GM19239 (cell line): ENCODE measurements at regions not wholly inside any gene's neighbourhood (a gene's known extent, or its start where the extent isn't known, plus 50 kb on each side); places are given as distances from the start of the nearest gene placed in this dataset.

Experiments used
- DNase-seq: peaks from one replicate; pipeline ENCODE4 v3.0.0; 2011; ENCODE audit warnings: low spot score; ENCODE audit not compliant: insufficient read length
- FAIRE-seq: peaks from 2 replicates; lab custom pipeline; 2011; peaks lifted over from hg19 to GRCh38; lab: Jason Lieb, UNC

- FAIRE-seq (no peak), DNase-seq (no peak)
Measured at GRCh38 chr21:27425172-27425571, 458.3 kb upstream of the ADAMTS5 start.

DNA sequence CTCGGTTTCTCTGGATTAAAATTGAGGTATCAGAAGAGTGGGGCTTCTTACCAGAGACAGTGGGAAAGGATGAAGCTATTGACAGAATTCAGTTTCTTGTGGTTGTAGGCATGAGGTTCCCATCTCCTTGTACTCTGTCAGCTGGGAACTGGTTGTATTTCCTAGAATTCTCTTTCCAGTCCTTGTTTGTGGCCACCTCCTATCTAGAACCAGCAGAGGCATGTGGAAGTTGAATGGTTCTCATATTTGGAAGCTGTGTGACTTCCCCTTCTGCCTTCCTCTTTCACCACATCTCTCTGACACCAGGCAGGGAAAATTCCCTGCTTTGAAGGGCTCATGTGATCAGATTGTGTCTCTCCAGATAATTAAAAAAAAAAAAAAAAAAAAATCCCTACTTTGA is 457.7 kb upstream of the ADAMTS5 start:
- DNase-seq = no peak
- no peak for FAIRE-seq

DNA sequence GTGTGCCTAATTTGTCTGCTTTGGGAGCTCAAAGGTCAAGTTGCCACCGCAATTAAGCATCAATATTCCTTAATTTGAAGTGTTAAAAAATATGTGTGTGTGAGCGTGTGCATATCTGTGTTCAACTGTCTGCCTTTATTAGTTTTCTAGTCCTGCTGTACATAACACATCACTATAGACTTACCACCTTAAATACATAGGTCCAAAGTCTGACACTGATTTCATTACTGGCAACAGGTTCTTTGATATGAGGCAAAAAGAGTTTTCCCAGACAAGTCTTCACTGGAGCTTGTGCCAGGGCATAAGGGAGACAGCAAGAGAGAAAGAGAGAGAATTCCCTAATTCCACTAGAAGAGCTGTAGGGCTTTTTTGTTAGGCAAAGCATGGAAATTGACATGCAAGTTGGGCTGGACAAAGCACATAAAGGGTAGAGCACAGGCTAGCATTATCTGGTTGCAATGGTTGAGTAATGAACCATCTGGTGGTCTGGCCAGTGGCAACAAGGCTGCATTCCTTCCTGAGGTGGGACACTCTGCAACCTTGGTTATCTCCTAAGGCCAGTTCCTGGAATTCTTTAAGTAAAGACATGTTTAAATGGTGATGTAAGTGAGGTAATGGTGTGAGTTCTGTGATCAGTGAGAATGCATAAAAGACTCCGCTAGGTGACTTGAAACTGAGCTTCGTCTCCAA is 457.2 kb upstream of the ADAMTS5 start:
- FAIRE-seq = no peak
- no peak for DNase-seq

DNA sequence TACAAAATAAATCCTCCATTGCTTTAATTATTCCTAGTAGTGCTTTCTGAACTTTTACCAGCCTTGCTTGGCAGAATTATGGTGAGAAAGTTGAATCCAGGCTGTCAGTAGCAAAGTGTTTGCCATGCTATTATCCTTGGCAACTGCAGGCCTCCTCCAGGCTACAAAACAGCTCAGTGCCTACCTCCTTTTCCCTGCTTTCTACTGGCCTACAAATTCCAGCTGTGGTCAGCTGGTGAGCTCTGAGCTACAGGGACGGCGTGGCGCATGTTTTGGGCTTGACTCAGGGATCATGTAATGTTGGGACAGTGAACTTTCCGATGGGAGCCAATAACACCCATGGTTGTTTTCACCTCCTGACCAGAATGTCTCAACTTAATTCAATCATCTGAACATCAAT is 456.1 kb upstream of the ADAMTS5 start:
- DNase-seq (no peak), FAIRE-seq (no peak)

GRCh38 chr21:27422435-27422834 is 455.5 kb upstream of the ADAMTS5 start:
- DNase-seq (no peak), FAIRE-seq (no peak)

DNA sequence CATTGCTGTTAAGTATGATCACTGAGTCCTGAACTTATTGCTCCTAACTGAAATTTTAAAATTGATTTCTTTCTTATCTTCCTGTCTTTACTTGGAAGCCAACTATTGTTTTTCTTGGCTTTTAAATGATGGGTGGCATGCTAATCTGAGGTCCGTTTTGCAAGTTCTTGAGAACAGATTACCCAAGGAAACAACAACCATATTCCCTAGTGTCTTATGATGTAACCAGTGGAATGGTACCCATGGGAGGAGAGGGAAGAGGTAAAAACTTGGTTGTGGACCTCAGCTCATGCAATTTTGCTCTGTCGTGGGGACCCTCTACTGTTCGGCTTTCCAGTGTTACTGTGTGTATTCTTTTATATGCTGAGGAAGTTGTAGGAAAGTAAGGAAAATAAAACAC is 454.8 kb upstream of the ADAMTS5 start:
- FAIRE-seq = no peak
- no peak for DNase-seq

GRCh38 chr21:27419153-27419552 is 452.3 kb upstream of the ADAMTS5 start:
- FAIRE-seq (no peak), DNase-seq (no peak)

- FAIRE-seq = no peak
- no peak for DNase-seq
Measured at GRCh38 chr21:27418346-27418745, 451.5 kb upstream of the ADAMTS5 start.

DNA sequence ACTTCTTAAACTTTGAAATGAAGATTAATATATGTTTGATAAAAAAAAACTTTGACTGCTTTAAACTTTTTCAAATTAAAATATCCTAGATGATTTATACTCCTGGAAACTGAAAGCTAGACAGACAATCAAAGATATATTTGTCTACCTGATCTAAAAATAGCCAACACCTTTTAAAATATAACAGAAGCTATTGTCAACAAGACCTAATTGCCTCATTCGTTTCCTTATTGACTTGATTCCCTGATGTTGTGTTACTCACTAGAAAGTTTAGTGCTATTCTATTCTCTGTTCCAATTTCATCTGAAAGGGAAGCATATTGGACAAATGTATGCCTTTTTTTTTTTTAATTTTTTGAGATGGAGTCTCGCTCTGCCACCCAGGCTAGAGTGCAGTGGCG is 445.6 kb upstream of the ADAMTS5 start:
- FAIRE-seq (no peak), DNase-seq (no peak)

DNA sequence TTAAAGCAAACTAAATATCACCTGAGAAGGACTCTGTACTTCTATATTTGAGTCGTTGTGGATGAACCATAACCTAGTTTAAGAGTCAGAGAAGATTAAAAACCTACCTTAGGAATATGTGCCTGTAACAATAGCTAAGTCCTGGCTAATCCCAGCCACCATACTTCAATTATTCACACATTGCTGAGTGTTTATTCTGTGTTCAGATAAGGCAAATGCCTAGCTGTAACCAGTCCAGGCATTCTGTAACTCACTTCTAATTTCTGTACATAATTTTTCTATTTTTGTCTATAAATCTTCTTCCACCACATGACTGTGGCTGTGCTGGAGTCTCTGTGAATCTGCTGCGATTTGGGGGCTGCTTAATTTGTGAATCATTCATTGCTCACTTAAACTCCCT is 441.9 kb upstream of the ADAMTS5 start:
- DNase-seq (no peak), FAIRE-seq (no peak)

DNA sequence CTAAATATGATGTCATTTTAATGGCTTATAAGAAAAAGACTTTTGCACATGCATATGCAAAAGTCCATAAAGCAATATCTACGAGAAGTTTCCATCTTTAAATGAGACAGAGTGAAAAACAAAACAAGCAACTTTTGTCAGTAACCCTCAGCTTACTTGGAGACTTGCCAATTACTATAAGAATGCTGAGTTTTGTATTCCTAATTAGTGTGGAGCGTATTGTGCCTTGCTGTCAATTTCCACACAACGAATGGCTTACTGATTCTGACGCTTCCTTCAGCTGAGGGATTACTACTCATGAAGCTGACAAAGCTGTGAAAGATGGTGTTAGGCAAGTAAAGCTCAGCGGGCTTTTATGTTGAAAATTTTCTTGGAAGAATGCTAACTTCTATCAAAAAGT is 440.4 kb upstream of the ADAMTS5 start:
- DNase-seq = no peak
- FAIRE-seq = no peak

- no peak for DNase-seq
- FAIRE-seq = no peak
Measured at GRCh38 chr21:27406300-27407009, 439.6 kb upstream of the ADAMTS5 start.

DNA sequence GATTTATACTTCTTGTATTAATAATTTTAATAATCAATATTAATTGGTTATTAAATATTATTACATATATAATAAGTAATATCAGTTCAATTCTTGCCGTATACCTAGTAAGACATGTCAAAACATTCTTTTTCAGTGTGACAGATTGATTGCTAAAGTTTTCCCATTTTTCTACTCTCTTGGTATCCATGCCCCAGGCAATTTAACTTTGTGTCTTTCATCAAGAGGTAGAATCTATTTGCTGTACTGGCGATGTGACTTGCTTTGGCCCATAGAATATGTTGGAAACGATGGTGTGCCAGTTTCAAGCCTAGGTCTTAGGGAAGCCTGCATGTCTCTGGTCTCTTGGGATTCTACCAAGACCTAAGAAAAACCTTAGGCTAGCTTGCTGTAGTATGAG is 436.1 kb upstream of the ADAMTS5 start:
- DNase-seq (no peak), FAIRE-seq (no peak)

DNA sequence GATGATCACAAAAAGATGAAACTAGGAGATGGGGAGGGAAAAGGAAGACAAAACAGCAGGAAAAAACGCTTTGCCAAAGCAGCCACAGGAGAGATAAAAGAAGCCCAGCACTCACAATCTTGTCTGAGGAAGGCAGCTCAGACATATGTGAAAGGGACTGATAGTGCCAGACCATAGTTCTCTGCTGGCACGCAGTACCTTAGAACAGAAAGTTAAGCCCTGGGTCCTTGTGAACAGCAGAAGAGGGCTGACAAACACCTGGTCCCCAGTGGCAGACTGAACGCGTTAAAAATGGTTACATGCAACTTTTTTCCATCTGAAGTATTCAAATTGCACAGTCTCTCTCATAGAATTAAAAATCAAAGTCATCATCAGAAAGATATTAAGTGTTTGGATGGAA is 433.2 kb upstream of the ADAMTS5 start:
- no peak for DNase-seq
- FAIRE-seq = no peak

GRCh38 chr21:27397578-27397977 is 430.7 kb upstream of the ADAMTS5 start:
- no peak for DNase-seq
- FAIRE-seq = no peak

DNA sequence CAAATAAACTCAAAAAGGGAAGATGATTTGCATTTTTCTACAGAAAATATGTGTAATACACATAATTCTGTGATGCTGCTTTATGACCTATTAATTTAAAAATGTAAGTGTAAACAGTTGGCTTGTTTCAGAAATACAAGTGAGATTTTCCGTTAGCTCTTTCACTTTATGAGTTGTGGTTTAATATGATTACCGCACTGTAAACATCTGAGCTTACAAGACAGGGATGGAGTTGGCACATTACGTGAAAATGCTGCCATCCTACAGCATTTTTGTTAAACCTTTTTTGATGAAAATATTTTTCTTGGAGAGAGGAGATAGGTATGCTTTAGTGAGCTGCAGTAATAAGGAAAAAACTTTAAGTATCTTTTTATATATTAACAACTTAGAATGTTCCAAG is 426.8 kb upstream of the ADAMTS5 start:
- FAIRE-seq = no peak

GRCh38 chr21:27391990-27392389 is 425.1 kb upstream of the ADAMTS5 start:
- no peak for FAIRE-seq
- no peak for DNase-seq

More for the DNA sequence above, 426.8 kb upstream of the ADAMTS5 start:
- DNase-seq = no peak

DNA sequence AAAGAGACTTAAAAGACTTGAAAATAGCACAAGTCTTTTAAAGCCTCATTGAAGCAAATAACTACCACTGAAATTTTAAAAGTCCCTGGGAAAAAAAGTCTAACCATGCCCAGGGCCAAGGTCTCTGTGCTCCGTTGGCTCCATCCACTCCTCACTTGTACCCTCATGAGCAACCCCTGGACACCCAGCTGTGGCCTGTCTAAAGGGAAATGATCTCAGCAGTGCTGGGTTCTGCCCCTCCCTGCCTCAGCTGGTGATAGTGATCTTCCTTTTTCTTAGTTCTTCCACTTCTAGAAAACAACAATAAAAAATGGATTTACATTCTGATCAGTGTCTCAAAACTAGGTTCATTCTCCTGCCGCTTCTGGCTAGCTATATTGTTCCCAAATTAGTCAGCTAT is 423.5 kb upstream of the ADAMTS5 start:
- no peak for FAIRE-seq

DNA sequence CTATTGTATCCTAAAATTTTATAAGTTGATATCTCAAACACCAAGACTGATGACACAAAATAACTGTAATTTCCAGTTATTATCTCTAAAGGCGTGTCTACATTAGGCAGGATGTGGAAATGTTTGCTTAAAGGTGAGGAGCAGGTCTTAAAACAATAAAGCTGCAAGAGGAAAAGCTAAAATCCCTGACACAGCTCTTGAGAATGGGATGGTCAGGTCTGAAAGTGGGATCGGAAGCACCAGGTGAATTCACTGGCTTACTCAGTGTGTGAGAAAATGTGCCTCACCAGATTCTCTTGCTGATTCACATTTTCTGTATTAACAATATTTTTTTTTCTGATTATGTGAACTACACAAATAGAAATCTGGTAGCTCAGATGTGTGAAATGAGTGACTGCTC is 421.9 kb upstream of the ADAMTS5 start:
- no peak for FAIRE-seq
- DNase-seq = no peak

More for the DNA sequence above, 423.5 kb upstream of the ADAMTS5 start:
- no peak for DNase-seq

GRCh38 chr21:27382404-27382803 is 415.5 kb upstream of the ADAMTS5 start:
- DNase-seq (no peak), FAIRE-seq (no peak)

GRCh38 chr21:27380303-27380702 is 413.4 kb upstream of the ADAMTS5 start:
- DNase-seq = no peak
- no peak for FAIRE-seq

DNA sequence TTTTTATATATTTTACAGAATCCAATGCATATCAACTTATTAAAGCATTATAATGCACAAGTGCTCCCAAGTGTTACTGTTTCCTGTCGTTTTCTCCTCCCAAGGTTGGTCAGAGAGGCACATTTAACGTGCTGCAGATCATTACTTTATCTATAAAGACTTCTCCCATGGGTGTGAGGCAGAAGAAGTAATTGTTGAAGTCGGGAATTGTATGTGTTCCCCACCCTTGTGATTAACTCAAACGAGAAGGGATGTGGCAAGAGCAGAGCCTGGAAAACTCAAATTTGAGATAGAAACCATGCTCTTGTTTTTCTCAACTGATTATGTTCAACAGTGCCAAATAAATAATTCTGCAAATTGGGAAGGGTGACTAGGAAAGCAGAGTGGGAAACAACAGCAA is 412.5 kb upstream of the ADAMTS5 start:
- no peak for DNase-seq
- no peak for FAIRE-seq
